ENCODE measurements at regions not wholly inside any gene's neighbourhood (a gene's known extent, or its start where the extent isn't known, plus 50 kb on each side); places are given as distances from the start of the nearest gene placed in this dataset.
A peak's percentile ranks its signal among the peaks of the same experiment; 100 is the strongest.

GRCh38 chr20:37598575-37599342, 71.1 kb upstream of the BLCAP start:
- no peak for DNase-seq (ENCODE audit: low read depth, low spot score)

- DNase-seq (ENCODE audit: low read depth, low spot score) = peak; percentile 89
Observed at GRCh38 chr20:37598100-37598543, 70.4 kb upstream of the BLCAP start.

GRCh38 chr20:37596890-37597536, 69.3 kb upstream of the BLCAP start:
- DNase-seq (ENCODE audit: low read depth, low spot score) = no peak

DNA sequence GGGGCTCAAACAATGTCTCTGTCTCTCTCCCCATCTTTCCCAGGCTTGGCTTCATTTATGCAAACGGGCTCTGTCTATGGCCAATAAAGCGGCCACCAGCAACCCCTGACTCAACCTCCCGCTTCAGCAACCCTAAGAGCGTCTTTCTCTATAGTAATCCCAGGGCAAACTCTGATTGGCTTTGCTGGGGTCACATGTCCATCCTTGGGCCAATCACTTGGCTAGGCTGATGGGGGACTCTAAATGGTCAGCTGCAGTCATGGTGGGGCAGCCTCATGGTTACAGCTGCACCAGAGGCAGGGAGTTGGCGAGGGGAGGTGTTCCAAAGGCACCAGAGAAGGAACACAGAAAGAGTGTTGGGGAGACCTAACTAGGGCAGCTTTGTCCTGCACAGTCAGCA, 68.5 kb upstream of the BLCAP start:
- no peak for DNase-seq (ENCODE audit: low read depth, low spot score)

DNA sequence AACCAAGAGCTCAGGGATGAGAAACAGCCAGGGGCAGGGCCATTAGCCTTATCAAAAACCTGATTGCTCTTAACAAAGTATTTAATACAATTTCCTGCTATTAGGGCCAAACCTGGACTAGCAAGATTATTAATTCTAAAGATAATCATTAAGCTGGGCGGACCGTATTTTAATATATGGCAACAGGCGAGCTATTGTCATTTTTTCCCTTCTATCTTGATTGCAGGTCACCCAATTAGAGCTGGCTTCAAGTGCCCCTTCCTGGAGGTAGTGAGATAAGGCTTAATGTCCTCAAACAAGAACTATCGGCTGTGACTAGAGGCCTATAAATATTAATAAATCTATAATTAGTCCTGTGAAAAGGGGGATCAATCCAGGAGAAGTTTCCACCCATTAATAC, 66.0 kb upstream of the BLCAP start:
- DNase-seq (ENCODE audit: low read depth, low spot score) = no peak

- DNase-seq (ENCODE audit: low read depth, low spot score) = no peak
Observed at GRCh38 chr20:37590938-37591490, 63.3 kb upstream of the BLCAP start.

- no peak for DNase-seq (ENCODE audit: low read depth, low spot score)
Observed at GRCh38 chr20:37586078-37586477, 58.4 kb upstream of the BLCAP start.

GRCh38 chr20:37584238-37584807, 56.6 kb upstream of the BLCAP start:
- DNase-seq (ENCODE audit: low read depth, low spot score) = no peak

- DNase-seq (ENCODE audit: low read depth, low spot score) = no peak
Observed at GRCh38 chr20:37581246-37581645, 53.6 kb upstream of the BLCAP start.

- no peak for DNase-seq (ENCODE audit: low read depth, low spot score)
Observed at GRCh38 chr20:37580069-37580468, 52.4 kb upstream of the BLCAP start.

- DNase-seq (ENCODE audit: low read depth, low spot score) = no peak
Observed at GRCh38 chr20:37579106-37579505, 51.4 kb upstream of the BLCAP start.

- no peak for DNase-seq (ENCODE audit: low read depth, low spot score)
Observed at GRCh38 chr20:37577981-37578380, 50.3 kb upstream of the BLCAP start.
